ENCODE measurements at regions not wholly inside any gene's neighbourhood (a gene's known extent, or its start where the extent isn't known, plus 50 kb on each side); places are given as distances from the start of the nearest gene placed in this dataset.

DNA sequence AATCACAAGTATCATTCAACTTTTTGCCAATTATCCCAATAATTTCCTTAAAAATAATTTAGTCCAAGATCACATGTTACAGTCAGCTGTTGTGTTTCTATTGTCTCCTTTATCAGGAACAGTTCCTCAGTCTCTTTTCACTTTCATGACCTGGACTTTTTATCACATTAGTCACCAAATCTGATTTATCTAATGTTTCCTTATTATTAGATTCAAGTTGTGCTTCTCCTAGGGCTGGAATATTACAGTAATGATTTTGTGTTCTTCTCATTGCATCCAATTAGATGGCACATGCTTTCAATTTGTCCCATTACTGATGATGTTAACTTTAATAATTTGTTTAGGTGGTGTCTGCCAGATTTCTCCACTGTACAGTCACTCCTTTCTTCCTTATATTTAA lies 66.3 kb upstream of the DCBLD2 start:
- intact Hi-C loops (cut with micrococcal nuclease) = no loop called here
- no peak overlapping the region for H3K4me3 Mint-ChIP-seq (ENCODE audit: low read depth)
- no peaks in the 10 kb centered on the region for H3K36me3 Mint-ChIP-seq (ENCODE audit: low read depth)
- peaks cover 2% of the 10 kb centered on the region for H3K27me3 Mint-ChIP-seq (ENCODE audit: low read depth)
- H3K27ac Mint-ChIP-seq = no peak overlapping the region
- H3K9me3 Mint-ChIP-seq = no peaks in the 10 kb centered on the region
- no peak for DNase-seq (ENCODE audit: low spot score)
- H3K4me1 Mint-ChIP-seq (ENCODE audit: low read depth) = peaks cover 6% of the 10 kb centered on the region

DNA sequence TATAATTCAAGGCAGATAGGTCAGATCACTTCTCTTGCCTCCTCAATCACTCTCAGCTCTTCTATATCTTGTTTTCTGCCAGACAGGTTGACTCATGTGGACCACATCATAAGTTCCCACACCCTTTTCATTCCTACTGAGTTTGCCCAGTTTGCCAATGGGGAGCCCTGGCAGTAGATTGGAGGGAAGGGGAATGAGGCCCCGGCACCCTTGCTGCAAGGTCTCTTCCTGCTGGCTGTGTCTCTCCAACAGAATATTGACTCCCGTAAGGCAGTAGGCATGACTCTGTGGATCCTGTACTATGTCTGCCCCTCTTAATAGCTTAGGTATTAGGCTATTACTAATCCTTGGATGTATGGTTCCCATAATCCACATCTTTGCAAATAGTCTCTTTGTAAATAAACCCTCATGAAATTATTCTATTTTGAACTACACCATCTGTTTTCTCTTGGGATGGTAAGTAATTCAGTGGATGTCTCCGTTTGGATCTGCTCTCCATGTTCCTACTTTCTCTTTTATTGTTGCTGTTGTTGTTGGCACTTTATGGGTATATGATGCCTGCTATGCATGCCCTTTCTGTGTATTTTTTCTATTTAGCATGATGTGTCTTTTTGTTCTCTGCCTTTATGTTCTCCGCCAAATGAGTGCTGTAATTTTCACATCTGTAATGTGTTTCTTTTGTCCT lies 65.5 kb upstream of the DCBLD2 start:
- Mint-ChIP-seq H3K4me3 (ENCODE audit: low read depth) (no peak overlapping the region), H3K9me3 (no peaks in the 10 kb centered on the region), H3K27me3 (ENCODE audit: low read depth) (peaks cover 2% of the 10 kb centered on the region), H3K36me3 (ENCODE audit: low read depth) (no peaks in the 10 kb centered on the region), H3K4me1 (ENCODE audit: low read depth) (peaks cover 6% of the 10 kb centered on the region), H3K27ac (no peak overlapping the region)
- intact Hi-C loops (cut with micrococcal nuclease) = no loop called here
- DNase-seq (ENCODE audit: low spot score) = no peak

DNA sequence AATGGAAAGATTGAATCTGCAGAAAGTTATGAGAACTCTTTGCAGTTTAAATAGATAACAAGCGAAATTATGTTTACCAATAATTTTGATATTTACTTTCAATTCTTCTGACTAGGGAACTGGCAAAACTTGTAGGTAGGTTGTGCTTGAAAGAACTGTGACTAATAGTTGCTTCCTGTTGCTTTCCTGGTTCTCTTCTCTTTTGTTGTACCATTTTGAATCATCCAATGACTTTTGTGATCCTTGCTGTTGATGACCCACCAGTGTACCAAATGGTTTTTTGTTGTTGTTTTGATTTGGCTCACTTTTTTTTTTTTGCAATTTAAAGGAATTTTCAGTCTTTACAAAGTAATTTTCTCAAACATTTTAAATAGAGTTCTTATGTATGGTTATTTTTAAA lies 64.9 kb upstream of the DCBLD2 start:
- H3K27ac Mint-ChIP-seq = no peak overlapping the region
- intact Hi-C loops (cut with micrococcal nuclease) = no loop called here
- H3K36me3 Mint-ChIP-seq (ENCODE audit: low read depth) = no peaks in the 10 kb centered on the region
- H3K4me3 Mint-ChIP-seq (ENCODE audit: low read depth) = no peak overlapping the region
- peaks cover 6% of the 10 kb centered on the region for H3K4me1 Mint-ChIP-seq (ENCODE audit: low read depth)
- H3K27me3 Mint-ChIP-seq (ENCODE audit: low read depth) = peaks cover 2% of the 10 kb centered on the region
- no peak for DNase-seq (ENCODE audit: low spot score)
- H3K9me3 Mint-ChIP-seq = no peaks in the 10 kb centered on the region

DNA sequence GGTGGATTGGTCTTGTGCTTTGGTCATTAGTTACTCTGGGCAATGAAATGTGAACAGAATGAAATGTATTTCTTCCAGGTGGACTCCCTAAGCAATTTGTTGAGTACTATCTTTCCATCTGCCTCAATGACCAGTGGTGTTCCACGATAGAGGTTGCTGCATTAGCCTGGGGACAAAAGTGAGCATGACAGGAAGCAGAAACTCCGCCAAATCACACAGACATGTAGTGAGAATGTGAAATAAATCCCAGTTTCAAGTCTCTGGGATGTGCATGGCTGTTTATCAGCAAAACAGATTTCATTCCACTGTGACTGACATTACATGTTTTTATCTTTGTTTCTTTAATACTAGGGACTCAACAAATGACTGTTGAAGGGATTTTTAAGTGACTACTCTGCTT lies 63.3 kb upstream of the DCBLD2 start:
- Mint-ChIP-seq H3K9me3 (no peaks in the 10 kb centered on the region), H3K27ac (no peak overlapping the region), H3K4me1 (ENCODE audit: low read depth) (no peaks in the 10 kb centered on the region), H3K36me3 (ENCODE audit: low read depth) (no peaks in the 10 kb centered on the region), H3K27me3 (ENCODE audit: low read depth) (peaks cover 2% of the 10 kb centered on the region), H3K4me3 (ENCODE audit: low read depth) (no peak overlapping the region)
- intact Hi-C loops (cut with micrococcal nuclease) = no loop called here
- DNase-seq (ENCODE audit: low spot score) = no peak

DNA sequence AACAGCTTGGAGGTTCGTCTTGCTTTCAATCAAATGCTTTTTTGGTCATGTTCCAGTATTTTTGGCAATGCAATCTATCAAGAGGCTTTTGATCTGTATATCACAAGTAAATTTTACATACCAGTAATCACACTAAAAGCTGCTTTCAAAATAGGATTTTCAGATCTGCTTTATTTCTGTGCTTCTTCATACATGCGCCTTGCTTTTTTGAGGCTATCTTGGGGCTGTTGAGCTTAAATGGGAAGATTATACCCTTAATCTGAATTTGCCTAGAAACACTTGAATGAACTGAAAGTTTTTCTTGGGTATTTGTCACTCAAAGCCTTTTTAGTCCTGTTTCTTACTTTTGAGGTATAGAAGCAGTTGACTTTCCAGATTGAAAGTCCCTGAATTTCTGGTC lies 62.1 kb upstream of the DCBLD2 start:
- Mint-ChIP-seq H3K27ac (no peak overlapping the region), H3K4me3 (ENCODE audit: low read depth) (no peak overlapping the region), H3K4me1 (ENCODE audit: low read depth) (no peaks in the 10 kb centered on the region), H3K36me3 (ENCODE audit: low read depth) (no peaks in the 10 kb centered on the region), H3K9me3 (no peaks in the 10 kb centered on the region), H3K27me3 (ENCODE audit: low read depth) (peaks cover 10% of the 10 kb centered on the region)
- intact Hi-C loops (cut with micrococcal nuclease) = no loop called here
- DNase-seq (ENCODE audit: low spot score) = no peak

DNA sequence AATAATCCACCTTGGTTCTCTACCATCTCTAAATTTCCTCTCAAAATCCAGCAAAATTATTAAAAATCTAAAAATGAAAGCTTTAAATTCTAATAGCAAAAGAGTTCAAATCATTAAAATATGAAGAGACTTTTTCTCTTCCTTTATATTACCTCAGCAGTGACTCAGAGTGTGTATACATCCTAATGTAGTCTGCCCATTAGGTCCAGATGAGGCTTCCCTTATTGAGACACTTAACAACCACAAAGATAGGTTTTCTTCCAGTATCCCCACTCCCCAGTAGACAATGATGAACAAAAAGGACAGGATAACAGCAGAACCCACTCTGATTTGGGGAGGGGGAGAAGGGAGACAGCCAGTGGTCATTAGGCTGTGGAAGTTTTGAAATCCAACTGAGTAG lies 61.5 kb upstream of the DCBLD2 start:
- Mint-ChIP-seq H3K27ac (no peak overlapping the region), H3K36me3 (ENCODE audit: low read depth) (no peaks in the 10 kb centered on the region), H3K4me3 (ENCODE audit: low read depth) (no peak overlapping the region), H3K4me1 (ENCODE audit: low read depth) (no peaks in the 10 kb centered on the region), H3K27me3 (ENCODE audit: low read depth) (peaks cover 10% of the 10 kb centered on the region), H3K9me3 (no peaks in the 10 kb centered on the region)
- DNase-seq (ENCODE audit: low spot score) = no peak
- intact Hi-C loops (cut with micrococcal nuclease) = no loop called here

DNA sequence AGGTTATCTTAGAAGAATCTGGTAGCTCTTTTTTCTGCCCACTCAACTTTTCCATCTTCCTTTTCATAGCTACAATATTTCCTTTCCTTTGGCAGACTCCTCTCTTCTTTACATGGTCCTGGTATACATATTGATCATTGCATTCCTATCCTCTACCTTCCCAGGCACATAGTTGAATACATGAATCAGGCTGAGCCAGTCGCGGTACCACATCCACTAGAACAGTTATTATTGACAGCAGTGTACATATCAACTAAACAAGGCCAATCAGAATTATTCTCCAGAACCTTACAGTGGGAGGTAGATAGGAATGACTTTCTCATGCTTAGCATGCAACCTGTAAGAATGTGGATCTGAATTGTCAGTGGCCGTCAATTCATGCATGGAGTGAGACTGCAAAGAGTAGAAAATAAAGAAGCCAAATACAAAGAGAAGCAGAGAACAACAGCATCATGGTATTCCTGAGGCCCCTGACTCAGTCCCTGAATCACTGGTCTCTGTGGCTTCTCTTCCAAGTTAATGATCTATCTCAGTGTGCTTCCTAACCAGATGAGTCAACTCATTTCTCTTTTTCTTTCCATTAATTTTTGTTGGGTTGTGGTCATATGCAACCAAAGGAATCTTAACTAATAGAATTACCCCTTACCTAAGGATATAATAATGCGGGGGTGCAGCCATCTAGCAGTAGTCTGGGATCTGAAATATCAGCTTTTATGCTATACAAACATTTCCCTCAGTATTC lies 60.9 kb upstream of the DCBLD2 start:
- Mint-ChIP-seq H3K4me1 (ENCODE audit: low read depth) (no peaks in the 10 kb centered on the region), H3K27ac (no peak overlapping the region)
- intact Hi-C loops (cut with micrococcal nuclease) = no loop called here

DNA sequence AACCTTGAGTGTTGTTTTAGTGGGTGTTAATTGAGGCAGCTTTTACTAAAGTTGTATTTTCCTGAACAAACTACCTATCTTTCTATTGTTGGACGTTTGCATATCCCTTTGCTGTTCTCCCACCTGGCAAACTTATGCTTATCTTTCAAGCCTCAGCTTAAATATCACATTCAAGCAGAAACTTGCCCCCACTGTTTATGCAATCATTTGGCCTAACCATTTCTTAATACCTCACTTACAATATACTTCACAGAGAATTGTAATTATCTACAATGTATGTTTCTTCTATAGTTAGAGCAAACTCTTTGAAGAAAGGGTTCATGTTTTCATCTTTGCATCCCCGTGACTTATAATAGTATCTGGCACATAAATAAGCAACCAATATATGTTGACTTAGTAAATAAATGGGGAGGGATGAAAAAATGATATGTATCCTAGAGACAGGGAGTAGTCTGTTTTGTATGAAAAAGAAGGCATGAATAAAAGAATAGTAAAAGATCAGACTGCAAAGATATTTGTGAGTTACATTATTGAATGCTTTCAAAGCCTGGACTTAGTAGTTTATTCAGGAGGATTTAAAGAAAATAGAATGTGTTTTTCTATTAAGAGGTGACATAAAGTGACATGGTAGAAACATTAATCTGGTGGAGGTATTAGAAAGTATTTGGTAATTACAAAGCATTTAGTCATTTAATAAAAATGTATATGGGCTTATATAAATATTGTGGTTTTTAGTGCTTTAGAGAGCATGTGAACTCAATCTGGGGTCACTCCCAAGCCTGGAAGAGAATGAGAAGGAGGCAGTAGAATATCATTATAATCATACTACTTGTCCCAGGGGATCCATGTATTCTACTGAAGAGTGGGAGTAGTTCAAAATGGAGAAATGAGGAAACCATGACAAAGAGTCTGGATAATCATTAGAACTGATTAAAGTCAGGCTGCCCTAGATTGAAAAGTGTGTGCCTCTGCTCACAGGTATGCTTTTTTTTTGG lies 60.0 kb upstream of the DCBLD2 start:
- no peaks in the 10 kb centered on the region for H3K9me3 Mint-ChIP-seq
- H3K27me3 Mint-ChIP-seq (ENCODE audit: low read depth) = peaks cover 10% of the 10 kb centered on the region
- H3K4me1 Mint-ChIP-seq (ENCODE audit: low read depth) = no peaks in the 10 kb centered on the region
- no peak overlapping the region for H3K4me3 Mint-ChIP-seq (ENCODE audit: low read depth)
- no peak overlapping the region for H3K27ac Mint-ChIP-seq
- DNase-seq (ENCODE audit: low spot score) = no peak
- intact Hi-C loops (cut with micrococcal nuclease) = no loop called here
- no peaks in the 10 kb centered on the region for H3K36me3 Mint-ChIP-seq (ENCODE audit: low read depth)

More for the DNA sequence above, 60.9 kb upstream of the DCBLD2 start:
- no peaks in the 10 kb centered on the region for H3K9me3 Mint-ChIP-seq
- H3K4me3 Mint-ChIP-seq (ENCODE audit: low read depth) = no peak overlapping the region
- peaks cover 10% of the 10 kb centered on the region for H3K27me3 Mint-ChIP-seq (ENCODE audit: low read depth)
- no peaks in the 10 kb centered on the region for H3K36me3 Mint-ChIP-seq (ENCODE audit: low read depth)
- no peak for DNase-seq (ENCODE audit: low spot score)

DNA sequence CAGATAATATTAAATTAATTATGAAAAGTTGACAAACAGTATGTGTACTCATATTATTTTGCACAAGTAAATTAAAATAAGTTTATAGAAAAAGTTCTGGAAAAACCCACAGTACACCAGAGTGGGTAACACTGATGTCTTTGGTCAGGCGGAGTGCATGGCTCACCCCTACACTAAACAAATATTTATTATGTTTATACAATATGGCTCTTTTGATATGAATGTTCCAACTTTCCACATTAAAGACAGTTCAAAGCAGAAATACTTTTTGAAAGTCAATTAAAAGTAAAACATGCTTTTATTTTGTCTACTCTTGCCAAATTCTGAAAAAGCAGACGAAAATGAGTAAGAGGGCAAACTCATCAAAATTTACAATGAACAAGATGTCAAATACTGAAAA lies 56.2 kb upstream of the DCBLD2 start:
- no peak overlapping the region for H3K4me3 Mint-ChIP-seq (ENCODE audit: low read depth)
- H3K4me1 Mint-ChIP-seq (ENCODE audit: low read depth) = no peaks in the 10 kb centered on the region
- no peak overlapping the region for H3K27ac Mint-ChIP-seq
- no peaks in the 10 kb centered on the region for H3K9me3 Mint-ChIP-seq
- no peak for DNase-seq (ENCODE audit: low spot score)
- intact Hi-C loops (cut with micrococcal nuclease) = no loop called here
- peaks cover 16% of the 10 kb centered on the region for H3K27me3 Mint-ChIP-seq (ENCODE audit: low read depth)
- no peaks in the 10 kb centered on the region for H3K36me3 Mint-ChIP-seq (ENCODE audit: low read depth)

DNA sequence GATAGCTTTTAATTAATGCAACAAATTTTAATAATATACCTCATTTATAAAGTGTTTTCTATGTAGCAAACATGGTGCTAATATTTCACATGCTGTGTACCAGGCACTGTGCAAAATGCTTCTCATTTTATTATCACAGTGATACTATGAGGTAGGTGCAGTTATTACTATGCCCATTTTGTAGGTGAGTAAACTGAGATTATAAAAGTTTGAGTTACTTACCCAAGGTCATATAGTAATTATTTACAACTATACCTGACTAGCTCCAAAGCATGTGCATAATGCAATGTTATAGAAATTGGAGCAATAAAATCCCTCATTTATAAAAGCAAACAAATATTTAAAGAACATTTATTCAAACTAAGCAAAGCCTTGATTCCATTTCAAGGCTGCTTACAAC lies 54.5 kb upstream of the DCBLD2 start:
- DNase-seq (ENCODE audit: low spot score) = no peak
- H3K27me3 Mint-ChIP-seq (ENCODE audit: low read depth) = peaks cover 16% of the 10 kb centered on the region
- H3K27ac Mint-ChIP-seq = no peak overlapping the region
- no peaks in the 10 kb centered on the region for H3K4me1 Mint-ChIP-seq (ENCODE audit: low read depth)
- H3K4me3 Mint-ChIP-seq (ENCODE audit: low read depth) = no peak overlapping the region
- no peaks in the 10 kb centered on the region for H3K36me3 Mint-ChIP-seq (ENCODE audit: low read depth)
- no peaks in the 10 kb centered on the region for H3K9me3 Mint-ChIP-seq
- intact Hi-C loops (cut with micrococcal nuclease) = no loop called here

DNA sequence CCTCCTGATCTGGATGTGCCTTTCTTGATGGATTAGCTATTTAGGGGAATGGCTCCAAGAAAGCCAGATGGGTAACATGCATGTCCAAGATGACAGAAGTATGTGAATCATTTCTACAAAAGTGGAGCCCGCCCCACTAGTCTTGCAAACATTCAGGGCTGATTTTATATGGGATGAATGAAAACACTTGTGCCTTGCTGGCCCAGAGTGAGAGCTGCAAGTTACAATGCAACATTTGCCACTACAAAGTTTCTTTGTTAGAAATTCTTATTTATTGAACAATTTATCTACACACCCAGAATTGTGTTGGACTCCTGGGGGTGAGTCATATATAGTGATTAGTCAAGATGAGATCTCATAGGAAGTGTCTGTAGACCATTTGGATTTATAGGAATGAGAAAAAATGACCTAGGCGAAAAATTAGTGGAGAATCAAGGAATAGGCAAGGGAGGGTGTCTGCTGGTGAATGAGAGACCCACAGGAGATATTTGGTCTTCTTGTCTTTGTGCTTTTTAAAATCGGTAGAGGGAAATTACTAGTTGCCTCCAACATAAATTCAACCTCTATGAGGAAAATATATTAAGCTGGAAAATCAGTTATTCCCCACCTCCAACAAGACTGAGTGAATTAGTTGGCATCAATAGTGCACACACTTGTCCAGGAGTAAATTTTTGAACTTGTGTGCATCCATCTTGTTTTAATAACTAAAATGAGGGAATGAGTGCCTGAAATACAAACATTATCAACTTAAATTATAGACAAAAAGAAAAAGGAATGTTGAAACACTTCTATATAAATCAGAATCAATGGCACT lies 53.5 kb upstream of the DCBLD2 start:
- no peaks in the 10 kb centered on the region for H3K4me1 Mint-ChIP-seq (ENCODE audit: low read depth)
- H3K27me3 Mint-ChIP-seq (ENCODE audit: low read depth) = peaks cover 16% of the 10 kb centered on the region
- H3K36me3 Mint-ChIP-seq (ENCODE audit: low read depth) = no peaks in the 10 kb centered on the region
- no peak overlapping the region for H3K4me3 Mint-ChIP-seq (ENCODE audit: low read depth)
- H3K9me3 Mint-ChIP-seq = no peaks in the 10 kb centered on the region
- no peak for DNase-seq (ENCODE audit: low spot score)
- intact Hi-C loops (cut with micrococcal nuclease) = no loop called here
- no peak overlapping the region for H3K27ac Mint-ChIP-seq

DNA sequence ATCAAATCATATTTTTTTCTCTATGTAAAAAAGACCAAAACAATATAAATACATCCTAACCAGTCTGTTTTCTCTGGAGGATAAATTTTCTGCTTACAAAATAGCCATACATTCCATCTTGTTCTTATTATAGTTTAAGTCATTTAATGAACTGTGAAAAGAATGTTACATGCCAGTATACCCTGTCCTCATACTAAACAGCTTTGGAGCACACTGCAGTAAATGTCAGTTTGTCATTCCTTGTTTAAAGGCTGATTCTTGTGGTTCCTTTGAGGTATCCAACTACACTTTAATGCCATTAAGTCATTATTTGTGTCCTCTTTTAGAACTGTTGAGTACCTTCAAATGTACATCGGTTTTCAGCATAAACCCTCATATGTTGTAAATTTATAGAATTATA lies 52.7 kb upstream of the DCBLD2 start:
- Mint-ChIP-seq H3K4me3 (ENCODE audit: low read depth) (no peak overlapping the region), H3K27ac (no peak overlapping the region), H3K36me3 (ENCODE audit: low read depth) (no peaks in the 10 kb centered on the region), H3K27me3 (ENCODE audit: low read depth) (peaks cover 13% of the 10 kb centered on the region), H3K9me3 (no peaks in the 10 kb centered on the region), H3K4me1 (ENCODE audit: low read depth) (no peaks in the 10 kb centered on the region)
- DNase-seq (ENCODE audit: low spot score) = no peak
- intact Hi-C loops (cut with micrococcal nuclease) = no loop called here

Measured in activated T-helper 2 cell treated with anti-CD3 and anti-CD28 coated beads, Interferon-gamma antibody, Interleukin-2, Interleukin-4, amounts not matched to agents 10 μg/mL and 5 μg/mL and 100 μg/mL, durations not matched to agents 14 hours and 24 hours and 36 hours (primary cell).